Medulla oblongata (tissue), 1 donor: ENCODE measurements at regions not wholly inside any gene's neighbourhood (a gene's known extent, or its start where the extent isn't known, plus 50 kb on each side); places are given as distances from the start of the nearest gene placed in this dataset.
"Not testable (repeated sequence)": the region's sequence is repeated elsewhere in the genome, so short reads cannot be mapped to it uniquely, and the experiment has no call there.

ENCODE experiments used
- DNase-seq: peaks from one replicate; pipeline ENCODE4 v3.0.0-alpha.2; 2015; ENCODE audit errors: extremely low spot score

GRCh38 chr3:70640481-70640880, 328.0 kb upstream of the MDFIC2 start:
- DNase-seq, result no peak

GRCh38 chr3:70635301-70635700, 322.9 kb upstream of the MDFIC2 start:
- DNase-seq, result no peak

GRCh38 chr3:70631716-70632307, 319.4 kb upstream of the MDFIC2 start:
- DNase-seq, result no peak

- no peak for DNase-seq
These were observed 309.0 kb upstream of the MDFIC2 start for GRCh38 chr3:70621451-70621850.

GRCh38 chr3:70620956-70621355, 308.5 kb upstream of the MDFIC2 start:
- DNase-seq, result no peak

- DNase-seq, result no peak
These were observed 307.9 kb upstream of the MDFIC2 start for GRCh38 chr3:70620367-70620766.

GRCh38 chr3:70618151-70618550, 305.7 kb upstream of the MDFIC2 start:
- no peak for DNase-seq

GRCh38 chr3:70617349-70617748, 304.9 kb upstream of the MDFIC2 start:
- not testable (repeated sequence) for DNase-seq

- no peak for DNase-seq
These were observed 302.8 kb upstream of the MDFIC2 start for GRCh38 chr3:70615286-70615685.

- DNase-seq, result no peak
These were observed 301.7 kb upstream of the MDFIC2 start for GRCh38 chr3:70614111-70614510.

GRCh38 chr3:70612920-70613319, 300.5 kb upstream of the MDFIC2 start:
- no peak for DNase-seq

- DNase-seq, result not testable (repeated sequence)
These were observed 299.3 kb upstream of the MDFIC2 start for GRCh38 chr3:70611667-70612277.

GRCh38 chr3:70608434-70608833, 296.0 kb upstream of the MDFIC2 start:
- no peak for DNase-seq

- no peak for DNase-seq
These were observed 295.0 kb upstream of the MDFIC2 start for GRCh38 chr3:70607469-70607868.

GRCh38 chr3:70606018-70606417, 293.6 kb upstream of the MDFIC2 start:
- no peak for DNase-seq

GRCh38 chr3:70603103-70603502, 290.7 kb upstream of the MDFIC2 start:
- no peak for DNase-seq

- DNase-seq, result no peak
These were observed 284.9 kb upstream of the MDFIC2 start for GRCh38 chr3:70597312-70597711.

- no peak for DNase-seq
These were observed 271.2 kb upstream of the MDFIC2 start for GRCh38 chr3:70583682-70584081.

- no peak for DNase-seq
These were observed 270.4 kb upstream of the MDFIC2 start for GRCh38 chr3:70582803-70583202.

- no peak for DNase-seq
These were observed 267.6 kb upstream of the MDFIC2 start for GRCh38 chr3:70580021-70580420.

GRCh38 chr3:70571696-70572095, 259.3 kb upstream of the MDFIC2 start:
- no peak for DNase-seq

GRCh38 chr3:70570584-70570983, 258.1 kb upstream of the MDFIC2 start:
- DNase-seq, result no peak

- no peak for DNase-seq
These were observed 256.2 kb upstream of the MDFIC2 start for GRCh38 chr3:70568626-70569025.

- no peak for DNase-seq
These were observed 253.4 kb upstream of the MDFIC2 start for GRCh38 chr3:70565861-70566260.
